ENCODE measurements at regions not wholly inside any gene's neighbourhood (a gene's known extent, or its start where the extent isn't known, plus 50 kb on each side); places are given as distances from the start of the nearest gene placed in this dataset.
A peak's percentile ranks its signal among the peaks of the same experiment; 100 is the strongest.

- DNase-seq, result no peak
Measured at GRCh38 chr12:77722536-77722935, 108.2 kb upstream of the NAV3 start.

GRCh38 chr12:77720258-77720657 lies 110.4 kb upstream of the NAV3 start:
- peak; percentile 38 for DNase-seq

- DNase-seq, result no peak
Measured at GRCh38 chr12:77710209-77710608, 120.5 kb upstream of the NAV3 start.

GRCh38 chr12:77697126-77697525 lies 133.6 kb upstream of the NAV3 start:
- DNase-seq, result no peak

GRCh38 chr12:77696183-77696582 lies 134.5 kb upstream of the NAV3 start:
- no peak for DNase-seq

- no peak for DNase-seq
Measured at GRCh38 chr12:77689510-77690086, 141.1 kb upstream of the NAV3 start.

- DNase-seq, result no peak
Measured at GRCh38 chr12:77687321-77687720, 143.4 kb upstream of the NAV3 start.

GRCh38 chr12:77686760-77687159 lies 143.9 kb upstream of the NAV3 start:
- peak; percentile 11 for DNase-seq

- no peak for DNase-seq
Measured at GRCh38 chr12:77685901-77686300, 144.8 kb upstream of the NAV3 start.

- peak; percentile 94 for DNase-seq
Measured at GRCh38 chr12:77685112-77685511, 145.6 kb upstream of the NAV3 start.

GRCh38 chr12:77682488-77682887 lies 148.2 kb upstream of the NAV3 start:
- DNase-seq, result no peak

- no peak for DNase-seq
Measured at GRCh38 chr12:77681726-77682125, 149.0 kb upstream of the NAV3 start.

GRCh38 chr12:77679686-77680085 lies 151.0 kb upstream of the NAV3 start:
- no peak for DNase-seq

GRCh38 chr12:77678621-77679020 lies 152.1 kb upstream of the NAV3 start:
- DNase-seq, result no peak

- DNase-seq, result no peak
Measured at GRCh38 chr12:77667101-77667500, 163.6 kb upstream of the NAV3 start.

GRCh38 chr12:77648716-77649115 lies 182.0 kb upstream of the NAV3 start:
- DNase-seq, result no peak

GRCh38 chr12:77645966-77646598 lies 184.6 kb upstream of the NAV3 start:
- DNase-seq, result no peak

GRCh38 chr12:77644915-77645605 lies 185.6 kb upstream of the NAV3 start:
- no peak for DNase-seq

GRCh38 chr12:77642246-77642645 lies 188.4 kb upstream of the NAV3 start:
- no peak for DNase-seq

- no peak for DNase-seq
Measured at GRCh38 chr12:77640356-77640755, 190.3 kb upstream of the NAV3 start.

- no peak for DNase-seq
Measured at GRCh38 chr12:77630790-77631445, 199.8 kb upstream of the NAV3 start.

GRCh38 chr12:77630344-77630743 lies 200.3 kb upstream of the NAV3 start:
- DNase-seq, result no peak

GRCh38 chr12:77629141-77629540 lies 201.6 kb upstream of the NAV3 start:
- no peak for DNase-seq

GRCh38 chr12:77625441-77625840 lies 205.3 kb upstream of the NAV3 start:
- DNase-seq, result no peak
